NCI-H526 (cell line): ENCODE measurements at regions not wholly inside any gene's neighbourhood (a gene's known extent, or its start where the extent isn't known, plus 50 kb on each side); places are given as distances from the start of the nearest gene placed in this dataset.
A peak's percentile ranks its signal among the peaks of the same experiment; 100 is the strongest.

Experiments
- DNase-seq, 2 experiments: peaks; one replicate each; lab custom pipeline; 2025; lab: John Stamatoyannopoulos, UW

GRCh38 chr1:48164571-48164970, 57.9 kb upstream of the SLC5A9 start:
- DNase-seq = no peak

GRCh38 chr1:48160486-48161132, 61.9 kb upstream of the SLC5A9 start:
- DNase-seq = no peak

GRCh38 chr1:48139275-48139674, 83.2 kb upstream of the SLC5A9 start:
- no peak for DNase-seq

GRCh38 chr1:48127735-48128685, 94.5 kb upstream of the SLC5A9 start:
- DNase-seq = no peak

- DNase-seq = no peak
Observed at GRCh38 chr1:48123647-48124046, 98.9 kb upstream of the SLC5A9 start.

- no peak for DNase-seq
Observed at GRCh38 chr1:48121955-48122354, 100.6 kb upstream of the SLC5A9 start.

GRCh38 chr1:48120621-48121020, 101.9 kb upstream of the SLC5A9 start:
- DNase-seq = no peak

GRCh38 chr1:48115835-48116234, 106.7 kb upstream of the SLC5A9 start:
- peak; percentile 13 to 17 for DNase-seq

GRCh38 chr1:48114596-48115382, 107.7 kb upstream of the SLC5A9 start:
- DNase-seq = no peak

- DNase-seq = peak; percentile 26 to 78
Observed at GRCh38 chr1:48109390-48110013, 112.3 kb upstream of the TRABD2B start.

GRCh38 chr1:48107516-48107915, 110.3 kb upstream of the TRABD2B start:
- DNase-seq = no peak

- no peak for DNase-seq
Observed at GRCh38 chr1:48106049-48106448, 108.9 kb upstream of the TRABD2B start.

- DNase-seq = peak in 1 of 2 experiments; percentile 3
Observed at GRCh38 chr1:48105165-48105564, 108.0 kb upstream of the TRABD2B start.

GRCh38 chr1:48103495-48103894, 106.3 kb upstream of the TRABD2B start:
- no peak for DNase-seq

GRCh38 chr1:48102766-48103165, 105.6 kb upstream of the TRABD2B start:
- no peak for DNase-seq

GRCh38 chr1:48099072-48099773, 102.0 kb upstream of the TRABD2B start:
- DNase-seq = no peak

GRCh38 chr1:48093696-48094528, 96.7 kb upstream of the TRABD2B start:
- peak; percentile 75 to 93 for DNase-seq

GRCh38 chr1:48093147-48093546, 96.0 kb upstream of the TRABD2B start:
- DNase-seq = no peak

- no peak for DNase-seq
Observed at GRCh38 chr1:48092401-48092800, 95.2 kb upstream of the TRABD2B start.

GRCh38 chr1:48089356-48089891, 92.2 kb upstream of the TRABD2B start:
- no peak for DNase-seq
